ENCODE measurements at regions not wholly inside any gene's neighbourhood (a gene's known extent, or its start where the extent isn't known, plus 50 kb on each side); places are given as distances from the start of the nearest gene placed in this dataset.

DNA sequence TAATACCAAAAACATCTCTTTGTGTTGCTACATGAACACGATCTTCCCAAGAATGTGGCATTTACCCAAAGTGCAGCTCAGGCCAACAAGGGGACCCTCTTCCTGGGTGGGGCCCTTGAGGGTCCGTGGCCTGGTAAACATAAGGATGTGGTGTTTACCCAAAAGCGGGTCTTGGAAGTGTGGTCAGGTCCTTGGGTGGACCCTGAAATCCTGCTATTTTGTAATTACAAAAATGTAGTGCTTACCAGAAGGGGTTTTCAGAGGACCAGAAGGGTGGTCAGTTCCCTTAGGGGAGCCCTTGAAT is 87.8 kb upstream of the PRDM11 start:
- H3K36me3 ChIP-seq, result no peaks in the 10 kb centered on the region
- peaks cover 0 to 11% (median 5%) of the 10 kb centered on the region in 11 donors for H3K9me3 ChIP-seq
- WGBS, 2 donors, result 53 to 69% methylated on average over 3 of the region's 3 CpGs
- H3K27ac ChIP-seq, result peak overlapping the region in 8 of 10 donors; percentile 28 to 75 (median 60)
- H3K4me3 ChIP-seq, result no peak overlapping the region
- H3K27me3 ChIP-seq, result no peaks in the 10 kb centered on the region
- TF ChIP-seq, protein P1, sequence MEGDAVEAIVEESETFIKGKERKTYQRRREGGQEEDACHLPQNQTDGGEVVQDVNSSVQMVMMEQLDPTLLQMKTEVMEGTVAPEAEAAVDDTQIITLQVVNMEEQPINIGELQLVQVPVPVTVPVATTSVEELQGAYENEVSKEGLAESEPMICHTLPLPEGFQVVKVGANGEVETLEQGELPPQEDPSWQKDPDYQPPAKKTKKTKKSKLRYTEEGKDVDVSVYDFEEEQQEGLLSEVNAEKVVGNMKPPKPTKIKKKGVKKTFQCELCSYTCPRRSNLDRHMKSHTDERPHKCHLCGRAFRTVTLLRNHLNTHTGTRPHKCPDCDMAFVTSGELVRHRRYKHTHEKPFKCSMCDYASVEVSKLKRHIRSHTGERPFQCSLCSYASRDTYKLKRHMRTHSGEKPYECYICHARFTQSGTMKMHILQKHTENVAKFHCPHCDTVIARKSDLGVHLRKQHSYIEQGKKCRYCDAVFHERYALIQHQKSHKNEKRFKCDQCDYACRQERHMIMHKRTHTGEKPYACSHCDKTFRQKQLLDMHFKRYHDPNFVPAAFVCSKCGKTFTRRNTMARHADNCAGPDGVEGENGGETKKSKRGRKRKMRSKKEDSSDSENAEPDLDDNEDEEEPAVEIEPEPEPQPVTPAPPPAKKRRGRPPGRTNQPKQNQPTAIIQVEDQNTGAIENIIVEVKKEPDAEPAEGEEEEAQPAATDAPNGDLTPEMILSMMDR (IDR thresholded peaks at IDR 0.05), result no peak
- H3K4me1 ChIP-seq, result peaks cover 5 to 20% (median 15%) of the 10 kb centered on the region in 9 donors
- DNase-seq (no peak), ATAC-seq (peak in 1 of 8 donors; percentile 28)
- intact Hi-C loops (cut with DNase I), result no loop called here

DNA sequence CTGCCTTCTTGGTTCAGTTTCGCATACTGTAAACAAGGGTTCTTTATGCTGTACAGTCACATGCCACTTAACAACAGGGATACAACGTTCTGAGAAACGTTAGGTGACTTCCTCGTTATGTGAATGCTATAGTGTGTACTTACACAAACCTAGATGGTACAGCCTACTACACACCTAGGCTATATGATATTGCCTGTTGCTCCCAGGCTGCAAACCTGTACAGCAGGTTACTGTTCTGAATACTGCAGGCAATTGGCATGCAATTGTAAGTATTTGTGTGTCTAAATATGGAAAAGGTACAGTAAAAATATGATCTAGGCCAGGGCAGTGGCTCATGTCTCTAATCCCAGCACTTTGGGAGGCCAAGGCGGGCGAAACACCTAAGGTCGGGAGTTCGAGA is 85.7 kb upstream of the PRDM11 start:
- 83 to 89% methylated on average over 8 of the region's 8 CpGs for WGBS, 2 donors
- DNase-seq (no peak), ATAC-seq (no peak)
- TF ChIP-seq, protein P1 (IDR thresholded peaks at IDR 0.05), result no peak
- Histone ChIP-seq H3K27ac (no peak overlapping the region), H3K27me3 (no peaks in the 10 kb centered on the region), H3K4me1 (peaks cover 5 to 20% (median 15%) of the 10 kb centered on the region in 9 donors), H3K36me3 (no peaks in the 10 kb centered on the region), H3K9me3 (peaks cover 0 to 30% (median 12%) of the 10 kb centered on the region in 11 donors), H3K4me3 (no peak overlapping the region)
- intact Hi-C loops (cut with DNase I), result no loop called here

DNA sequence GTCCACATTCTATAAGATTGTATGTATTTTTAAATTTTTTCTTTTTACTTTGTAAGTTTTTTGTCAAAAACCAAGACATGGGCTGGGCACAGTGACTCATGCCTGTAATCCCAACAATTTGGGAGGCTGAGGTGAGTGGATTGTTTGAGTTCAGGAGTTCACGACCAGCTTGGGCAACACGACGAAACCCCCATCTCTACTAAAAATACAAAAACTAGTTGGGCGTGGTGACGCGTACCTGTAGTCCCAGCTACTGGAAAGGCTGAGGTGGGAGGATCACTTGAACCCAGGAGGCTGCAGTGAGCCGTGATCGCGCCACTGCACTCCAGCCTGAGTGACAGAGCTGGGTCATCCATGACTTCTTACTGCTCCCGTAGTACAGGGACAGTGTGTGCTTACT is 84.8 kb upstream of the PRDM11 start:
- H3K4me1 ChIP-seq, result peaks cover 5 to 20% (median 15%) of the 10 kb centered on the region in 9 donors
- intact Hi-C loops (cut with DNase I), result no loop called here
- no peak overlapping the region for H3K27ac ChIP-seq
- WGBS, 2 donors, result 94 to 95% methylated on average over 10 of the region's 10 CpGs
- peaks cover 0 to 39% (median 12%) of the 10 kb centered on the region in 11 donors for H3K9me3 ChIP-seq
- H3K36me3 ChIP-seq, result no peaks in the 10 kb centered on the region
- H3K4me3 ChIP-seq, result no peak overlapping the region
- H3K27me3 ChIP-seq, result no peaks in the 10 kb centered on the region
- TF ChIP-seq, protein P1 (IDR thresholded peaks at IDR 0.05), result no peak
- ATAC-seq (no peak), DNase-seq (no peak)

DNA sequence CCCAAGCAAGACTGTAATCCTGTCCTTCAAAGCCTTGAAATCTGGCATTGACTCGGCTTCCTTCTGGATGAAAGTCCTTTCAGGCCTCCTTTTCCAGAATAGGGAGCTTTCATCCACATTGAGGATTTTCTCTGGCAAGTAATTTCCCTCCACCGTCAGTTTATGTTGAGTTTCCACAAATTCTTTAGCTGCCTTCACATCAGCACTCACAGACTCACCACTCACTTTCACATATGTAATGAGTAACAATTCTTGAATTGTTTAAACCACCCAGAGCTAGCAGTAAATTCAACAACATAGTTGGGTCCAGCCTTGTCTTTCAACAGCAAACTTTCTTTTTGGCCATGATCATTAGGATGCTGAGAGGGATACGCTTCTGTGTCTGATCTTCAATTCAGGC is 84.3 kb upstream of the PRDM11 start:
- Histone ChIP-seq H3K9me3 (peaks cover 0 to 41% (median 12%) of the 10 kb centered on the region in 11 donors), H3K27me3 (no peaks in the 10 kb centered on the region), H3K27ac (no peak overlapping the region), H3K4me1 (peaks cover 5 to 20% (median 15%) of the 10 kb centered on the region in 9 donors), H3K4me3 (no peak overlapping the region), H3K36me3 (no peaks in the 10 kb centered on the region)
- no peak for ATAC-seq
- DNase-seq, result no peak
- intact Hi-C loops (cut with DNase I), result no loop called here
- WGBS, 2 donors, result 89% methylated on average over 3 of the region's 3 CpGs
- TF ChIP-seq, protein P1 (IDR thresholded peaks at IDR 0.05), result no peak
